Small intestine (tissue), 7 donors: ENCODE measurements at regions not wholly inside any gene's neighbourhood (a gene's known extent, or its start where the extent isn't known, plus 50 kb on each side); places are given as distances from the start of the nearest gene placed in this dataset.

Source experiments
- DNase-seq, 2 donors: peaks; one replicate each; pipeline versions ENCODE4 v3.0.0 to v3.0.0-alpha.2; 2013
- FAIRE-seq: peaks from 2 replicates; lab custom pipeline; 2012; peaks lifted over from hg19 to GRCh38; lab: Jason Lieb, UNC
- H3K27ac ChIP-seq, 3 donors: one replicate each; pipeline ENCODE4 v1.5.1; 2013; ENCODE audit warnings: low read length in 2 of 3, mild to moderate bottlenecking in 2 of 3, control low read depth in 1 of 3, inconsistent platforms in 1 of 3, low read depth in 1 of 3, moderate library complexity in 1 of 3
- H3K27me3 ChIP-seq, 3 donors: one replicate each; pipeline ENCODE4 v1.6.1; 2013; ENCODE audit warnings: low read length in 3 of 3, inconsistent platforms in 1 of 3; ENCODE audit not compliant: control insufficient read depth in 3 of 3, insufficient read depth in 3 of 3
- H3K36me3 ChIP-seq, 3 donors: one replicate each; pipeline ENCODE4 v1.6.1; 2013; ENCODE audit warnings: low read length in 3 of 3, inconsistent platforms in 1 of 3, low read depth in 1 of 3, mild to moderate bottlenecking in 1 of 3, moderate library complexity in 1 of 3; ENCODE audit not compliant: control insufficient read depth in 3 of 3, insufficient read depth in 2 of 3
- H3K4me1 ChIP-seq, 3 donors: one replicate each; pipeline ENCODE4 v1.6.1; 2013; ENCODE audit warnings: low read length in 2 of 3, inconsistent platforms in 1 of 3, low read depth in 1 of 3, mild to moderate bottlenecking in 1 of 3, moderate library complexity in 1 of 3; ENCODE audit not compliant: control insufficient read depth in 3 of 3, insufficient read depth in 2 of 3
- H3K4me3 ChIP-seq, 3 donors: one replicate each; pipeline ENCODE4 v1.5.1; 2013; ENCODE audit warnings: low read length in 3 of 3, control low read depth in 1 of 3, inconsistent platforms in 1 of 3, low read depth in 1 of 3, mild to moderate bottlenecking in 1 of 3, moderate library complexity in 1 of 3
- H3K9me3 ChIP-seq, 2 donors: one replicate each; pipeline ENCODE4 v1.6.1; 2013; ENCODE audit warnings: low read depth in 1 of 2, low read length in 1 of 2; ENCODE audit not compliant: control insufficient read depth in 2 of 2, insufficient read depth in 1 of 2
- WGBS, 3 donors: extraction: QIAGEN DNeasy Blood & Tissue Kit; methylation state at CpG; one replicate each; pipeline ENCODE4 v1.1.7; 2013; 5-methylcytosine and 5-hydroxymethylcytosine counted together
- donor health status: healthy with polysubstance abuse.
- donor health status: control.
- donor health status: control.
- donor health status: Bipolar disorder and iron deficiency.
- donor health status: healthy.

GRCh38 chr4:1579901-1580691 lies 104.0 kb downstream of the FAM53A start:
- no peaks in the 10 kb centered on the region for H3K36me3 ChIP-seq
- peaks cover 0 to 3% (median 0%) of the 10 kb centered on the region in 3 donors for H3K4me1 ChIP-seq
- peak overlapping the region; percentile 19 to 69 (median 64) for H3K4me3 ChIP-seq
- DNase-seq (peak; percentile 47 to 60), FAIRE-seq (no peak)
- H3K27me3 ChIP-seq, result peaks cover 0 to 47% (median 4%) of the 10 kb centered on the region in 3 donors
- H3K27ac ChIP-seq, result peak overlapping the region in 1 of 3 donors; percentile 91
- H3K9me3 ChIP-seq, result no peaks in the 10 kb centered on the region
- WGBS, 3 donors, result 1 to 6% (median 1%) methylated on average over 37 to 46 of the region's 46 CpGs

GRCh38 chr4:1579001-1579900 lies 104.9 kb downstream of the FAM53A start:
- H3K4me3 ChIP-seq, result peak overlapping the region; percentile 32 to 69 (median 64)
- peaks cover 0 to 3% (median 0%) of the 10 kb centered on the region in 3 donors for H3K4me1 ChIP-seq
- H3K36me3 ChIP-seq, result no peaks in the 10 kb centered on the region
- DNase-seq (peak; percentile 53 to 63), FAIRE-seq (no peak)
- 1% methylated on average over 57 to 91 of the region's 91 CpGs for WGBS, 3 donors
- H3K27me3 ChIP-seq, result peaks cover 0 to 48% (median 4%) of the 10 kb centered on the region in 3 donors
- H3K9me3 ChIP-seq, result no peaks in the 10 kb centered on the region
- H3K27ac ChIP-seq, result peak overlapping the region in 2 of 3 donors; percentile 62 to 91

GRCh38 chr4:1578251-1578773 lies 105.8 kb downstream of the FAM53A start:
- WGBS, 3 donors, result 5 to 30% (median 24%) methylated on average over 26 to 34 of the region's 34 CpGs
- FAIRE-seq (no peak), DNase-seq (no peak)
- Histone ChIP-seq H3K27me3 (peaks cover 0 to 50% (median 4%) of the 10 kb centered on the region in 3 donors), H3K4me3 (no peak overlapping the region), H3K36me3 (no peaks in the 10 kb centered on the region), H3K4me1 (peaks cover 0 to 3% (median 0%) of the 10 kb centered on the region in 3 donors), H3K27ac (no peak overlapping the region), H3K9me3 (no peaks in the 10 kb centered on the region)

- 31 to 50% (median 42%) methylated on average over 17 of the region's 17 CpGs for WGBS, 3 donors
- Histone ChIP-seq H3K27me3 (peaks cover 0 to 50% (median 4%) of the 10 kb centered on the region in 3 donors), H3K4me1 (peaks cover 0 to 3% (median 0%) of the 10 kb centered on the region in 3 donors), H3K27ac (no peak overlapping the region), H3K36me3 (no peaks in the 10 kb centered on the region), H3K9me3 (no peaks in the 10 kb centered on the region), H3K4me3 (no peak overlapping the region)
- FAIRE-seq, result no peak
- no peak for DNase-seq
Measured at GRCh38 chr4:1577822-1578217, 106.3 kb downstream of the FAM53A start.

GRCh38 chr4:1576961-1577821 lies 106.9 kb downstream of the FAM53A start:
- DNase-seq (no peak), FAIRE-seq (no peak)
- H3K4me3 ChIP-seq, result no peak overlapping the region
- 68 to 73% (median 69%) methylated on average over 29 to 30 of the region's 30 CpGs for WGBS, 3 donors
- H3K27ac ChIP-seq, result no peak overlapping the region
- H3K9me3 ChIP-seq, result no peaks in the 10 kb centered on the region
- H3K36me3 ChIP-seq, result no peaks in the 10 kb centered on the region
- peaks cover 0 to 3% (median 0%) of the 10 kb centered on the region in 3 donors for H3K4me1 ChIP-seq
- H3K27me3 ChIP-seq, result peaks cover 0 to 46% (median 4%) of the 10 kb centered on the region in 3 donors

GRCh38 chr4:1576304-1576960 lies 107.7 kb downstream of the FAM53A start:
- DNase-seq, result no peak

GRCh38 chr4:1575418-1576303 lies 108.5 kb downstream of the FAM53A start:
- Histone ChIP-seq H3K27me3 (peaks cover 0 to 44% (median 4%) of the 10 kb centered on the region in 3 donors), H3K36me3 (no peaks in the 10 kb centered on the region), H3K27ac (no peak overlapping the region), H3K4me1 (peaks cover 0 to 3% (median 0%) of the 10 kb centered on the region in 3 donors), H3K4me3 (no peak overlapping the region), H3K9me3 (no peaks in the 10 kb centered on the region)
- 39 to 68% (median 47%) methylated on average over 20 of the region's 20 CpGs for WGBS, 3 donors
- DNase-seq, result no peak
- no peak for FAIRE-seq

More at GRCh38 chr4:1576304-1576960, 107.7 kb downstream of the FAM53A start:
- H3K4me1 ChIP-seq, result peaks cover 0 to 3% (median 0%) of the 10 kb centered on the region in 3 donors
- H3K27ac ChIP-seq, result no peak overlapping the region
- H3K36me3 ChIP-seq, result no peaks in the 10 kb centered on the region
- peaks cover 0 to 44% (median 4%) of the 10 kb centered on the region in 3 donors for H3K27me3 ChIP-seq
- FAIRE-seq, result no peak
- H3K4me3 ChIP-seq, result no peak overlapping the region
- no peaks in the 10 kb centered on the region for H3K9me3 ChIP-seq
- 76 to 86% (median 77%) methylated on average over 32 of the region's 32 CpGs for WGBS, 3 donors
